Activated effector memory CD4-positive, alpha-beta T cell treated with anti-CD3 and anti-CD28 coated beads, Interleukin-2, amount 50 U/mL, for 16 hours (primary cell): ENCODE measurements at regions not wholly inside any gene's neighbourhood (a gene's known extent, or its start where the extent isn't known, plus 50 kb on each side); places are given as distances from the start of the nearest gene placed in this dataset.
"Not testable (repeated sequence)": the region's sequence is repeated elsewhere in the genome, so short reads cannot be mapped to it uniquely, and the experiment has no call there.

Experiments
- DNase-seq: peaks from one replicate; pipeline ENCODE4 v3.0.0-alpha.2; 2020

DNA sequence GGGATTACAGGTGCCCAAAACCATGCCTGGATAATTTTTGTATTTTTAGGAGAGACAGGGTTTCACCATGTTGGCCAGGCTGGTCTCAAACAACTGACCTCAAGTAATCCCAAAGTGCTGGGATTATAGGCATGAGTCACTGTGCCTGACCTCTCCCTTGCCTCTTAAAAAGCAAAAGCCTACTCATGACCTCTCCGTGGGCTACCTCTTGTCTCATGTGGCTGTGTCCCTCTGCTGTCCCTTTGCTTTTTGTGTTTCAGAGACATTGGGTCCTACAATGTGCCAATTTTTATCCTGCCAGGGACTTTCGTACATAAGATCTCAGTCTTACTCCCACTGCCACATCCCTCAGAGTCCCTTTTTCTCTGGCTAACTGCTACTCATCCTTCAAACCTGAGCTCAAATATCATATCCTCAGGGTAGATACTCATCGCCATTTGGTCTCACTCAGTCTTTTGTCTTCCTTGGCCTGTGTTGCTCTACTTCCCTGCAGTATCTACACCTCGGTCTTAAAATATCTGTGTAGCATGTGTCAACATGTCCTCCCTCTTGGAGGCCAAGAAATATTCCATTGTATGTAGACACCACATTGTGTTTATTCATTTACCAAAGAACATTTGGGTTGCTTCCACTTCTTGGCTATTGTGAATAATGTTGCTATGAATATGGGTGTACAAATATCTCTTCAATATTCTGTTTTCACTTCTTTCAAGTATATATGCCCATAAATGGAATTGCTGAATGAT, 465.0 kb upstream of the KLF6 start:
- no peak for DNase-seq

DNA sequence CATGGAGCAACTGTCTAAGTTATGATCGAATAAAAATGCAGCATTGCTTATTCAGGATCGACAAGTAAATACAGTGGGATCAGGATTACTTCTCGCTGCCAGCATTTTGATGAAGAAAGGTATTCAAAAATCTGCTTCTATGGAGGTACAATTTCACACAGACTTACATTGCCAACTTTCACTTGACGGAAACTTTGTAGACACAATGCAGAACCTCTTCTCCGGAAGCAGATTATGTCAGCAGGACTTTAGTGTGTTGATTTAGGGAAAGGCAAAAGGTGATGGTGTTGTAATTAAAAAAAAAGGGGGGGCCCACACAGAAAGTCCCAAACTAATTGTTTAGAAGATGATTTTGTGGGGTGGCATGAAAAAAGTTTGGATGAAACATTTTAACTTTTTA, 462.4 kb upstream of the KLF6 start:
- DNase-seq: no peak

DNA sequence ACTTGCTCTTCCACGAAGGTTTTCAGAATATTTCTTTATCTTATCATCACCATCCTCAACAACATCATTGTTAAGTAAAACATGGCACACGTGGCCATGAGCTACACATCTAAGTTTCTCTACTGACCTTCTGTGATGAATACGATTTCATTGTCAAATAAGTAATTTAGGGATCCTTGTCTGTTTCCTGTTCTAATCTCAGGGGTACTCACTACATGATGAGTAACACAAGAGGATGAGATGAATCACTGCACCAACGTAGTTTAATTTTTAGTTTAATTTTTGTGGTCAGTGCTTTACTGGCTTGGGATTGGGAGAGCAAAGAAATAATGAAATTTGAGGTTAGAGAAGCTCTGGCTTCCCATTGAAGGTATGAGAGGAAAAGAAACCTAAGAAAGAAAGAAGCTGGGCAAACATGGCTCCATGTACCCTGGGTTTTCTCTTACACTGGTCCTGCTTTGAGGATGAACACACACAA, 461.9 kb upstream of the KLF6 start:
- DNase-seq: no peak

DNA sequence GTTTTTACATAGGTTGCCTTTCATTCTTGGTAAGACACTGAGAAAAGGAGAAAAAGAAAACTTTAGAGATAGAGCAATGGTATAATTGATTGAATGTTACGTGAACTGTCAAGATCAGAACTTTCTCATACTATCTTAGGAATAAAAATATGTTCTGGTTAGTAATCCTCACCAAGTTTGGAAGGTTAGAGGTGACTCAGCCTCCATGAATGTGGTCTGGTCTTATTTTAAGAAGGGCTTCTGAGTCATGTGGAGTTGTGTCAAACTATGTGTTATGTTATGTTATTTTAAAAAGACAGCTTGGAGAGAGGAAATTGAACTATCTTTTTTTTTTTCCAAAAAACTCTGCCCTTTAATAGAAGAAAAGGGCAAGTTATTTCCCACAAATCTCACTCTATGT, 458.6 kb upstream of the KLF6 start:
- DNase-seq: no peak

DNA sequence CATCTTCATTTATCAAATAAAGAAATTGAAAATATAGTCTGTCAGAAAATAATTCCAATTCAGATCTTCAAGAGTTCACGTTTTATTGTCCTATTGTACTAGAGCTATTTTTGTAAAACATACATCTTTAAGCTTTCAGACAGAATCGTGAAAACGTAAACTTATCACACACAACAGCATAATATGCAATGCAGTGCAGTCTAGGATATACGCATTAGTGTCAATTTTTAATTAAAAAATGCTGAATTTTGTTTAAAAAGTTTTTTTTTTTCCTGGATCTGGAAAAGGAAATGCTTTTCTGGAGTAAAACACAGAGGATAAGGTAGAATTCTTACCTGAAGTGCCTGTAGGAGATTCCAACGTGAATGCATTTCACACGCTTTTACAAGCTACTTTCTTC, 458.2 kb upstream of the KLF6 start:
- DNase-seq: no peak

DNA sequence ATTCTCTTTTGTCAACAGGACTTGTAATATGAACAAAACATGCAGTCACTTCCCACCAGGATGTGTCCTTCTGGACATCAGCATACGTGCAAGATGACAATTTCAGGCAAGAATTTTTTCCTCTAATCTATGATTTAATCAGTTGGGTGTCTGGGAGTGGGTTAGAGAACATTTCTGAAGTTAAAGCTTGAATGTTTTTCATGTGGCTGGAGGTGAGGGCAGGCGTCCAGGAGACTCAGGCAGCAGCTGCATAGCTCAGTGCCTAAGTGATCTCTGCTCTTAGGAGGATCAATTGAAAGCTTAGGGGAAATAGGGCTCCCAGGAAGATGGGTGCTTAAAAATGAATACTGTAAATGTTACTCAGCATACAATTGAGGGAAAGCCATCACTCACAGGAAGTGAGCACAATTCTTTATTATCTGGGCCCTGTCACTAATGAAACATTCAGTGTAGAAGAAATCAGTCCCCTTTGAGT, 457.6 kb upstream of the KLF6 start:
- DNase-seq: no peak

DNA sequence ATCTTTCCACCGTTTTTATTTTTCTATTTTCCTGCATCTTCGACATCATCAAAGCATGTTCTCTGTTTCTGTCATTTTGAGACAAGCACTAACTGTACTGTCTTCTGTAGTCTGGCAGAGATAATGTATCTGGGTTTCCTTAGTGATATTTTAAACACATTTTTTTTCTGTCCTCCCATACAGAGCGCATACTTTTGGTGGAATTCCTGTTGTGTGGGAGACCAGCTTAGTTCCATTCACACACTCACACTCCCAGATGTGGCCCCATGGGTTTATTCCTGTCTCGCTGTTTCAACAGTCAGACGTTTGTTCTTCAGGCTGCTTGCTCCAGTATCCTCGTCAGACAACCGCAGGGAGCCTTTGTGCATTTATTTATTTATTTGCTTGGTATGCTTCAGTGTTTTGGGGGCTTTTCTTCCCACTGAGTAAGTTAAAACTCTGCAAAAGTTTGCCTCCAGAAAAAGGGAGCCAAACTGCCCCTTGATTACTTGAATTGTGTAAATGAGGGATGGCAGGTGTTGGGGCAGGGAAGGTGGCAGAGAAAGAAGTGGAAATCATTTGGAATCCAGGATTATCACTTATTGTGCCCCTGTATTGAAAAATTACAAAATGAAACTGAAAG, 456.8 kb upstream of the KLF6 start:
- no peak for DNase-seq

DNA sequence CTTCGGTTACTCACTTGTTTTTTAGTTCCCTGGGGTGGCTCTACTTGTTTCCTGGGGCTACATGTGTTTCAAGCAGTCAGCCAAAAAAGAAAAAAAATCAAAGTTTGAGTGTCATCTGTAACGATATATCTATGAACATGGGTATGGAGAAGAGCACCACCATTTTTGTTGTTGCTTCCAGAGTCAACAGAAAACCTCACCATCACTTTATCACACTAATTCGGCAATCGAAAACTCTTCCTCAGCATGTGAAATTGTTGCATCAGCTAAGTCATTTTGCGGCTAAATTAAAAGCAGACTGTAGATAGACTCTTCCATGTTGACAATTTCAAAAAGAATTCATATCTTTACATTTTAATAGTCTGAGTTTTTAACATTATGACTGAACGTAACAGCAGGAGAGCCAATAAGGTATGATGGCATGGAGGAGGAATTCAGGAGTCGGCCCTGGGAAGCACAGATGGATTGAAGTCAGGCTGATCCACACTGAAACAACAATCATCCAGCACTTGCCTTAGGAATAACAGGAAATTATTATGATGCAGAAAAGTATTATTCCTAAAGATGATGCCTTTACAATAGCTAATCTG, 455.7 kb upstream of the KLF6 start:
- no peak for DNase-seq

DNA sequence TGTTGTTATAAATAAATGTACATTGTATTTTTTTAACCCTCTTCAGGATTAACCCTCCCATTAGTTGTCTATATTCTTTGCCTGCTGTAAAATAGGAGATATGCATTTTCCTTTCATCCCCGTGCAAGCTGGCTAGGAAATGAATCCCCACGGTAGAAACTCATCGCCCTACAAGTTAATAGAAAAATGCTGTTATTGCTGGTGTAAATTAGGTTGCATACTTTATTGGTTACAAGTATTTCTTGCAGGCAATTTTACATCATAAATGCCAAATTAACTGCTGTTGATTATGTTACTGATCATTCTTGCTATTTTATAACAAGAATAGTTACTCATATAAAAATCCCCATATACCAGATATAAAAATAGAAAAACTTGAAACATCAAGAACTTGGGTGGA, 454.2 kb upstream of the KLF6 start:
- DNase-seq: no peak

DNA sequence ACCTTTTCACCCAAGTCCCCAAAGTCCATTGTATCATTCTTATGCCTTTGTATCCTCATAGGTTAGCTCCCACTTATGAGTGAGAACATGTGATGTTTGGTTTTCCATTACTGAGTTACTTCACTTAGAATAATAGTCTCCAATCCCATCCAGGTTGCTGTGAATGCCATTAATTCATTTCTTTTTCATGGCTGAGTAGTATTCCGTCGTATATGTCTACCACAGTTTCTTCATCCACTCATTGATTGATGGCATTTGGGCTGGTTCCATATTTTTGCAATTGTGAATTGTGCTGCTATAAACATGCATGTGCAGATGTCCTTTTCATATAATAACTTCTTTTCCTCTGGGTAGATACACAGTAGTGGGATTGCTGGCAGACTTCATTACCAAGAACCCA, 451.9 kb upstream of the KLF6 start:
- not testable (repeated sequence) for DNase-seq

DNA sequence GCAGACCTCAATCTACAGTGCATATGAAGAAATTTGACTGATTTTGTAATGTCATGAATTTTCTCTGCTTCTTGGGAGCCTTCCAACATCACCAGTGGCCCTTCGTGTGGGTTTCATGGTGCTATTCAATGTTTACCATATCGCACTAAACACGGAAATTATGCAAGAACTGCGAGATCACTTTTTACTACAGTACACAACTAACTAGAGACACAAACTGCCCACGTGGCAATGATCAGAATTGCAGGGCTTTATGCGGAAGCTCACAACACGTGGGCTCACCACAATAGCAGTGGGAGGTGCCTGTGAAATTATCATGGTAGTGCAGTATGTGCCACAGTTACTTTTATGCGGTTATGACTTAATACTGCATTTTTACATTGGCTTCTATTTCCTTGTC, 449.7 kb upstream of the KLF6 start:
- peak; percentile 76 for DNase-seq

DNA sequence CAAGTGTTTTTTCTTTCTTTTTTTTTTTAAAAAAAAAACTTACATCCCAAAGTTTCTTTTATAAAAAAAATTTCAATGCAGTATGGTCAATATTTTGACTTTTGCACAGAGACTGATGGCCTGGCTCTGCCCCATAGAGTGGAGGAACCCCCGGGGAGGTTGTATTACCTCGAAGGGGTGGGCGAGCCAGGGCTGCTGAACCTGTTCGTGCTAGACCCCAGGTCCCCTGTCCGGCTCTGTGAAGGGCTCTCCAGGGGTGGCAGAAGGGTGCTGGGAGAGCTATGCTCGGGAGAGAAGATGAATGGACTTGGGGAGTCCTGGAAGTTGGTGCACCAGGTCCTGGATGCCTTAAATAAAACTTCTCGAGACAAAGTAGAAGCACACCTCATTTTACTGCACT, 446.4 kb upstream of the KLF6 start:
- DNase-seq: no peak

DNA sequence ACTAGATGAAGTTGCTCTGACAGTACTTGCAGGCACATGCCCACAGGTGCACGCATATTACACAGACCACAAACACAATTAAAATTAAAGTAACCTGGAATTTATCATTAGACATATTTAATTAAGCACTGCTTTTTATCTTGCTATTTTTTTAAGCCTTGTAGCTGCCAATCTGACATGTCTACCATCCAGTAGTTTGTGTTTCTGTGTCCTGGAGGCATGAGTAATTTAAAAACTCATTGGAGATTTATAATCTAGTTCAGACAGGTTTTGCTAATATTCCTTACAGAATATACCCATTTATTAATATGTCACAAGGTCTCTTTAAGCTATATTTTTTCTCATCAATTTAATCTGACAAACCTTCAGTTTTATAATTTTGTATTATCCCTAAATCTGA, 445.0 kb upstream of the KLF6 start:
- DNase-seq: no peak

DNA sequence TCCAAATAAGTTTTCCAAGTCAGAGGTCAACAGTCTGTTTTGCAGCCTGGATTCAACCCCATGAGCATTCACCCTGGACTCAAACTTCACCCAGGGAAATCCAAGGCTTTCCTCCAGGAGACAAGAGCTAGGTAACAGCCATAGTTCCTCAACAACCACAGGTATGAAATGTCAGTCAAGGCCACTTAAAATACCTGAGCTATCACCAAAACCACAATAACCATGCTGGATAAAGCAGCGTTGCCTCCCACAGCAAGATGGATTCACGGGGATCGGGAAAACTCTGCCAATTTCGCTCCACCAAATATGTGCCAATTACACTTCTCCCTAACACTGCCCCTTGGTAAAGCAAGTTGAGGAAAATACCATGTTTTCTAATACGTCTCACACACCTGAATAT, 444.1 kb upstream of the KLF6 start:
- DNase-seq: no peak

DNA sequence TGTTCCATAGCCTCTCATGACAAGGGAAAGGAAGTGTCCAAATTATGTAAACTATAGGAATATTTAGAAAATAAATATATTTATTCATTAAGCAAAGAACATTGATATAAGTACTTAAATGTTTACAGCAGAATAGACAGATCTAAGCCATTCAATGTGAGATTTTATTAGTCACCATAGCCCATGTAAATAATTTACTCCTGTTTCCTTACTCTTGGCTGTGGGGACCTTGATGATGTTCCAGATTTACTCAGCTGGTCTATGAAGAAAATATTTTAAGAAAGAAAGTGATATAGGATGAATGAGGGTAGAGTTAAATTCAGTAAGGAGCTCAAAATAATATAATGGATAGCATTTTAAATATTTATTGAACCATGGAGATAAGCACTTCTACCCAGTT, 442.6 kb upstream of the KLF6 start:
- DNase-seq: no peak

DNA sequence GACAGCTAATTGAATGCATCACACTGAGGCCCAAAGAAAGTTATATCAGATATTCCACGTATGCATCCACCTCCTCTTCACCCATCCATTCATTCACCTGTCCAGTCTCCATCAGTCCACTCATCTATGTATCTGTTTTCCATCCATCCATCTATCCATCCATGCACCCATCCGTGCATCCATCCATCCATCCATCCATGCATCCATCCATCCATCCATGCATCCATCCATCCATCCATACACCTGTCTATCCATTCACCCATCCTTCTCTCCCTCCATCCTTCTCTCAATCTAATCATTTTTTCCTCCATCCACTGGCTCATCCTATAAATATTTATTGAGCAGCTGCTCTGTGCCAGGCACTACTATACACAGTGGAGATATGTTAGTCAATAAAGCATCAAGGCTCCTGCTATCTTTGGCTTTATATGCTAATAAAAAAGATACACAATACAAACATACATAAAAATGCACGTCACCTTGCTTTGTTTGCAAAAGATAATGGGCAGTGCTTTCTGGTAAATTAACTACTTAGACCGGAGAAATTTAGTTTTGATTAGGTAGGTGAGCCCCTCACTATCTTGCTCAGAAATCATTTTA, 442.0 kb upstream of the KLF6 start:
- no peak for DNase-seq

DNA sequence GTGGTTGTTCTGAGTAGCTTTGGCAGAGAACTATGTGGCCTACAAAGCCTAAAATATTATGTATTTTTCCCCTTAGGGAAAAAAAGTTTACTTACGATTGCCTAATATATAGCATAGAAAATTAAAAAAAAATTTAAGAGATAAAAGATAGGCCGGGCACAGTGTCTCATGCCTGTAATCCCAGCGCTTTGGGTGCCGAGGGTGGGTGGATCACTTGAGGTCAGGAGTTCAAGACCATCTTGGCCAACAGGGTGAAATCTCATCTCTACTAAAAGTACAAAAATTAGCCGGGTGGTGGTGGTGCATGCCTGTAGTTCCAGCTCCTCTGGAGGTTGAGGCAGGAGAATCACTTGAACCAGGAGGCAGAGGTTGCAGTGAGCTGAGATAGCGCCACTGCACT, 439.2 kb upstream of the KLF6 start:
- DNase-seq: no peak

DNA sequence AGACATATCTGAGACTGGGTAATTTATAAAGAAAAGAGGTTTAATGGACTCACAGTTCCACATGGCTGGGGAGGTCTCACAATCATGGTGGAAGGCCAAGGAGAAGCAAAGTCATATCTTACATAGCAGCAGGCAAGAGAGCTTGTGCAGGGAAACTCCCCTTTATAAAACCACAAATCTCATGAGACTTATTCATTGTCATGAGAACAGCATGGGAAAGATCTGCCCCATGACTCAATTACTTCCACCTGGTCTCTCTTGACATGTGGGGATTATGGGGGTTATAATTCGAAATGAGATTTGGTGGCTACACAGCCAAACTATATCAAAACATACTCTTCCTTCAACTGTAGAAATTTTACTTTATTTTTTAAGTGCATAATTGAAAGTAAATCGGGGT, 436.3 kb upstream of the KLF6 start:
- not testable (repeated sequence) for DNase-seq

DNA sequence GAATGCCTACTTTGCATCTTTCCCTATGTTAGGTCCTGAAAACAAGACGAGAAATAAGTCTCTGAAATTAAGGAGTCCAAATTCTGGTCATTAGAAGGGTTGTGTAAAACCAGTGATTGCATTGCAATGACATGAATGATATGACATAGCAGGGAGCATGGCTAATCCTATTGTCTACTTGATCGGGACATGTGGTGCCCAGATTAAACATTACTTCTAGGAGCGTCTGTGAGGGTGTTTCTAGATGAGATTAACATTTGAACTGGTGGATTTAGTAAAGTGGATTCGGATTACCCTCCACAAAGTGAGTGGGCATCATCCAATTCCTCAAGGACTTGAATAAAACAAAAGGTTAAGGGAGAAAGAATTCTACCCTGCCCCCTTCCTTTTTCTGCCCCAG, 434.9 kb upstream of the KLF6 start:
- no peak for DNase-seq

DNA sequence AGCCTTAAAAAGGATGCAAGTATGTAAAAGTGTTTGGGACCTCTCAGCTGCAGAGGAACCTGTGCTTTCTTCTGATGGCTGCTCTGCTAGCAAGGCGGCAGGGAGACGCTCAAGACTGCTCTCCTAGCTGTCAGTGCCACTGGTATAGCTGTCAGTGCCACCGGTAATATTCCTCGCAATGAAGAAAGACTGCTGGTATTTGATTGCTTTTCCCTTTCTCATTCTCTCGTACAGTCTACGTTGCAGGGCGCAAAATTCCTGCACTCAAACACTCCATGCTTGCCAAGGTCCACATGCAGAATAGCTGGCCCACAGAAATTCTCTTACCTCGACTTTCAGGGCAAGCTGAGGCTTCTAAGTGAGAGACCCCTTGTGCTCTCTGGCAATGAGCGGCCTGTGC, 432.6 kb upstream of the KLF6 start:
- no peak for DNase-seq

DNA sequence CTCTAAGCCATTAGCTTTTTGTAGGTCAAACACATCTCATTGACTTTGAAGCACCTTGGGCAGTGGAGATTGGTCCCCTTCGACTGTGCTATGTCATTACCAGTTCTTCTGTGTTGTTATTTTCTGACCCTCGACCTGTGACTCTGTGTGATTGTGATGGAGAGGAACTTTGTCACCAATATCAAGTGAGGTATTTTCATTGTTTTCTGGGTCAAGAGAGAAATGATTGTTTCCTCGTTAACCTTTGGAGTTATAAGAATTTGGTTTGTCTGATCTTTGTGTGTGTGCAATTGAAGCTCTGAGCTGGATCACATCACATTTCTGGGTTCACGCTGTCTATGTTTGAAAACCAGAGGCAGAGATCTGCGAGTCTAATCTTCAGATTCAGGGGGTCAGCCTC, 432.2 kb upstream of the KLF6 start:
- no peak for DNase-seq

DNA sequence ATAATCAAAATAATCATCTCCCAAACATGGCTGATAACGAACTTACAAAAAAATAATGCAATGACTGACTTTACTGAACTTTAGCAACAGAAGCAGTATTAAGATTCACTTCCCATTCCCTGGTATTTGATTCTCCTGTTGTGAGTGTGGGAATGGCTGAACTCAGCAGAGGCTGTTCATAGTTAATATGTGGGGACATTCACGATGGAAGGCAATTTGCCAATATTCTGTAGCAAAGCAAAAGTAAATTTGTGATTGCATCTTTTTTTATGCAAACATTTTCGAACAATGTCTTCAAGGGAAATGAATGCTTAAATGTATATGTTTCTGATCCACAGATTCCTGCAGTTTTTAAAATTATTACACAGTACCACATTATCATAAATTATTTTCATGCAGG, 431.7 kb upstream of the KLF6 start:
- DNase-seq: no peak

DNA sequence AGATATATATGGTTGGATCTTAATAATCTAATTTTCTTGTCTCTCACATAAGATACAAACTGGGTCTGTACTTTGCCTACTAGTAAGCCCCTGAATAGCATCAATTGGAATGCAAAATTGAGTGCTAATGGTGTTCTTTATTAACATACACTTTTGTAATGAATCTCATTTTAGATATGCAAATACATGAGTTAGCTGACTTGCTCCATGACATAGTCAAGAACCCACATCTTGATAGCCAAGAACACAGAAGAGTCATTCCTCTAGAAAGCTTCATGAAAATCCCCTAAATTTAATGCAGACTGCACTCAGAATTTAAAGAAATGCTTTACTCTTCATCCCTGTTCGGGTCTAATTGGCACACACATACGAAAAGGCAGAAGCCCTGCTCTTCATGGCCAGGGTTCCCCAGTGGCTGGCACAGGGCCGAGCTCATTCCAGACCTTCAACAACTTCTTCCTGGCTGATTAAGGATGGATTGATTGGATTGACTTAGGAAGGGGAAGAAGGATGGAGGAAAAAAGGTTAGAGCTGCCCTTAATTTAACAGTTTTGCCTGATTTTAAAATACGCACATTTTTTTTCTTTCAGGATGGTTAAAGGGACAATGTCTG, 431.1 kb upstream of the KLF6 start:
- no peak for DNase-seq

DNA sequence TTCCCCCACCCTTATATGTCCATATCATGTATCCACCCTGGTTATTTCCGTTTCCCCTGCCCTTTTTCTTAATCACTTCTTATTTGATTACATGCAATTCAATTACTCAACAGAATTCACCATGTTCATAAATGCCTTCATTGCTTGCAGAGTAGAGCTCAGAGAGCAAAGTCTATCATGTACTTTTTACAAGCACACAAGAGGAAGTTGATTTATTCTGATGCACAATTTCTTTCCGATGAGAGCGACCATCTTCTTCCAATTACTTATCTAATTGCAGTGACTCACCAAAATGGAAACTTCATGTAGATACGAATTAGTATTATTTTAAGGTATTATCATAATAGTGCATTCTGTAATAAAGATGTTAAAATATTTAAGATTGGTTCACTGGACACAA, 430.5 kb upstream of the KLF6 start:
- DNase-seq: no peak
